Skeletal muscle cell (primary cell): ENCODE measurements at regions not wholly inside any gene's neighbourhood (a gene's known extent, or its start where the extent isn't known, plus 50 kb on each side); places are given as distances from the start of the nearest gene placed in this dataset.

ENCODE experiments used
- DNase-seq: peaks from one replicate; pipeline ENCODE4 v3.0.0-alpha.2; 2010; ENCODE audit warnings: low read depth
- H3K4me3 ChIP-seq: 2 replicates; pipeline ENCODE4 v1.5.1; 2011; ENCODE audit warnings: low read depth, mild to moderate bottlenecking, control low read depth, low read length, moderate library complexity

- DNase-seq = no peak
- H3K4me3 ChIP-seq = no peak overlapping the region
Measured at GRCh38 chr11:91170711-91171110, 947.9 kb upstream of the CHORDC1 start.

GRCh38 chr11:91164452-91164822, 941.6 kb upstream of the CHORDC1 start:
- DNase-seq = no peak
- H3K4me3 ChIP-seq = no peak overlapping the region

- peak; percentile 65 for DNase-seq
- no peak overlapping the region for H3K4me3 ChIP-seq
Measured at GRCh38 chr11:91163619-91164451, 941.0 kb upstream of the CHORDC1 start.

GRCh38 chr11:91160661-91161060, 937.8 kb upstream of the CHORDC1 start:
- DNase-seq = no peak
- no peak overlapping the region for H3K4me3 ChIP-seq

- DNase-seq = no peak
Measured at GRCh38 chr11:91158891-91159537, 936.2 kb upstream of the CHORDC1 start.

GRCh38 chr11:91158297-91158696, 935.4 kb upstream of the CHORDC1 start:
- no peak overlapping the region for H3K4me3 ChIP-seq
- DNase-seq = no peak

More at GRCh38 chr11:91158891-91159537, 936.2 kb upstream of the CHORDC1 start:
- no peak overlapping the region for H3K4me3 ChIP-seq

- no peak for DNase-seq
Measured at GRCh38 chr11:91156041-91156440, 933.2 kb upstream of the CHORDC1 start.

GRCh38 chr11:91147885-91148284, 925.0 kb upstream of the CHORDC1 start:
- H3K4me3 ChIP-seq = no peak overlapping the region

More at GRCh38 chr11:91156041-91156440, 933.2 kb upstream of the CHORDC1 start:
- H3K4me3 ChIP-seq = no peak overlapping the region

GRCh38 chr11:91141655-91142054, 918.8 kb upstream of the CHORDC1 start:
- no peak for DNase-seq
- H3K4me3 ChIP-seq = no peak overlapping the region

More at GRCh38 chr11:91147885-91148284, 925.0 kb upstream of the CHORDC1 start:
- no peak for DNase-seq

GRCh38 chr11:91136631-91137030, 913.8 kb upstream of the CHORDC1 start:
- no peak overlapping the region for H3K4me3 ChIP-seq
- no peak for DNase-seq

GRCh38 chr11:91133361-91133760, 910.5 kb upstream of the CHORDC1 start:
- no peak for DNase-seq
- H3K4me3 ChIP-seq = no peak overlapping the region

GRCh38 chr11:91129596-91129995, 906.7 kb upstream of the CHORDC1 start:
- no peak overlapping the region for H3K4me3 ChIP-seq
- no peak for DNase-seq

- DNase-seq = no peak
- H3K4me3 ChIP-seq = no peak overlapping the region
Measured at GRCh38 chr11:91124363-91124762, 901.5 kb upstream of the CHORDC1 start.

GRCh38 chr11:91115116-91115515, 892.3 kb upstream of the CHORDC1 start:
- no peak overlapping the region for H3K4me3 ChIP-seq
- no peak for DNase-seq

- DNase-seq = peak; percentile 55
Measured at GRCh38 chr11:91104237-91104636, 881.4 kb upstream of the CHORDC1 start.

GRCh38 chr11:91100427-91100826, 877.6 kb upstream of the CHORDC1 start:
- peak; percentile 38 for DNase-seq
- H3K4me3 ChIP-seq = no peak overlapping the region

More at GRCh38 chr11:91104237-91104636, 881.4 kb upstream of the CHORDC1 start:
- no peak overlapping the region for H3K4me3 ChIP-seq

GRCh38 chr11:91097083-91097482, 874.2 kb upstream of the CHORDC1 start:
- no peak for DNase-seq
- no peak overlapping the region for H3K4me3 ChIP-seq

GRCh38 chr11:91093141-91093540, 870.3 kb upstream of the CHORDC1 start:
- no peak overlapping the region for H3K4me3 ChIP-seq
- DNase-seq = no peak

- no peak for DNase-seq
- no peak overlapping the region for H3K4me3 ChIP-seq
Measured at GRCh38 chr11:91091563-91091962, 868.7 kb upstream of the CHORDC1 start.

GRCh38 chr11:91086028-91086427, 863.2 kb upstream of the CHORDC1 start:
- peak; percentile 13 for DNase-seq
- no peak overlapping the region for H3K4me3 ChIP-seq

- no peak for DNase-seq
- H3K4me3 ChIP-seq = no peak overlapping the region
Measured at GRCh38 chr11:91082255-91082654, 859.4 kb upstream of the CHORDC1 start.
